ENCODE measurements at regions not wholly inside any gene's neighbourhood (a gene's known extent, or its start where the extent isn't known, plus 50 kb on each side); places are given as distances from the start of the nearest gene placed in this dataset.

DNA sequence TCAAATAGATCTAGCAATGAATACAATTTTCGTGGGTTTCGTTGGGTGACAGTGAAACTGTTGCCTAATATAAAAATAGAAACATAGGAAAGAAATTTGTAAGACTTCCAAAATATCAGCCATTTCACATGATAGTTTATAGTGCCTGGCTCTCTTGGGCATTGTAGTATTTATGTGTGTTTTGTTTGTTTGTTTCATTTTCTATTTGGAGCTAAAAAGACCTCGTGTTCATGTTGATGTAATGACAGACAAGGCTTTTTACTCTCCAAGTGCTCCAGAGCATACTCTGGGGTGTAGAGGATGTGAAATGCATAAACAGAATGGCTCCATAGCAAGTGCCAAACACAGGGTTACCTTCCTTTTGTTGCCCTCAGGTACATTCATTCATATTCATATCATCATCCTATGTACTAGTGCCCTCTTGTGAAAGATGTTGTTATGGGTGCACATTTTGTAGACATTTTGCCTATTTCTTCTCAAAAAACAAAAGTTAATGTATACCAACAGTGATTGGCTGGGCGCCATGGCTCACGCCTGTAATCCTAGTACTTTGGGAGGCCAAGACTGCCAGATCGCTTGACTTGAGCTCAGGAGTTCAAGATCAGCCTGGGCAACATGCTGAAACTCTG is 100.7 kb upstream of the AMOT start:
- Histone ChIP-seq H3K23ac (ENCODE audit: low read length in 2 of 2) (no peak overlapping the region), H4K91ac (ENCODE audit: low read length) (no peak overlapping the region), H2BK12ac (ENCODE audit: low read length in 2 of 2) (no peak overlapping the region), H2AK5ac (ENCODE audit: low read length, severe bottlenecking) (no peak overlapping the region), H3K9me3 (ENCODE audit: control insufficient read depth, low read length) (no peaks in the 10 kb centered on the region), H3K4me2 (ENCODE audit: low read length, poor library complexity, severe bottlenecking) (no peak overlapping the region), H2AFZ (ENCODE audit: low read depth, low read length) (no peak overlapping the region), H3K79me1 (replicated peaks; ENCODE audit: low read length, poor library complexity, severe bottlenecking) (no peaks in the 10 kb centered on the region), H2BK15ac (ENCODE audit: low read depth, poor library complexity, severe bottlenecking) (no peak overlapping the region), H3K4me3 (ENCODE audit: insufficient read depth in 1 of 2, low read depth in 1 of 2, low read length in 2 of 2) (peak overlapping the region in 1 of 2 experiments; percentile 45), H3K4me1 (ENCODE audit: control insufficient read depth, insufficient read depth, low read depth, low read length) (no peaks in the 10 kb centered on the region), H3K14ac (ENCODE audit: low read length in 2 of 2) (no peak overlapping the region), H4K8ac (ENCODE audit: low read length) (no peak overlapping the region), H3K4ac (ENCODE audit: low read depth in 1 of 2, low read length in 2 of 2) (no peak overlapping the region), H2BK120ac (ENCODE audit: low read depth, low read length) (no peak overlapping the region), H3K36me3 (ENCODE audit: control insufficient read depth in 1 of 2, insufficient read depth in 2 of 2, low read depth in 1 of 2, low read length in 2 of 2) (no peaks in the 10 kb centered on the region), H3K27ac (ENCODE audit: low read length, poor library complexity, severe bottlenecking) (no peak overlapping the region), H3K9ac (ENCODE audit: low read length) (no peak overlapping the region), H3K18ac (ENCODE audit: low read depth in 1 of 2, low read length in 2 of 2) (no peak overlapping the region), H3K27me3 (ENCODE audit: control insufficient read depth in 1 of 2, insufficient read depth in 1 of 2, low read length in 2 of 2) (peaks cover 0 to 13% of the 10 kb centered on the region in 2 experiments), H2BK5ac (ENCODE audit: low read depth, low read length, poor library complexity, severe bottlenecking) (no peak overlapping the region)
- DNase-seq, result no peak
- 90% methylated on average over 4 of the region's 6 CpGs for WGBS

DNA sequence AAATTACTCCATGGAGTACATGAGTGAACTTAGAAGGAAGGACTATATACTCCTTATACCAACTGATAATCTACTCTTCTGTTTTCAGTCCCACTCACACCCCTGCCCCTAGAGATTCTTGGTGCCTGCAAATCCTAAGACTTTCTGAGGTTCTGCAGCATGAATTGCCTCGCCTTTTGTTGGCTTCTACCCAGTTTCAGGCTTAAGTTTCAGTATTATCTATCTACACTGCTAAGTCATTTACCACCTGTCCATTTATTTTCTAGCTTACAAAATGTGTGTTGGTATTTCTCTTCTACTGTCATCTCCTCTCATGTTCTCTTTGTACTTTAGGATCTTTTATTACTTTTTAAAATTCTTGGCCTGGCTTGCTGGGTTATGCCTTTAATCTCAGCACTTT is 94.4 kb upstream of the AMOT start:
- Histone ChIP-seq H2BK5ac (ENCODE audit: low read depth, low read length, poor library complexity, severe bottlenecking) (no peak overlapping the region), H3K4ac (ENCODE audit: low read depth in 1 of 2, low read length in 2 of 2) (no peak overlapping the region), H3K27ac (ENCODE audit: low read length, poor library complexity, severe bottlenecking) (no peak overlapping the region), H3K14ac (ENCODE audit: low read length in 2 of 2) (no peak overlapping the region), H3K9me3 (ENCODE audit: control insufficient read depth, low read length) (no peaks in the 10 kb centered on the region), H3K18ac (ENCODE audit: low read depth in 1 of 2, low read length in 2 of 2) (no peak overlapping the region), H2BK15ac (ENCODE audit: low read depth, poor library complexity, severe bottlenecking) (no peak overlapping the region), H4K8ac (ENCODE audit: low read length) (no peak overlapping the region), H2AK5ac (ENCODE audit: low read length, severe bottlenecking) (no peak overlapping the region), H3K23ac (ENCODE audit: low read length in 2 of 2) (no peak overlapping the region), H4K91ac (ENCODE audit: low read length) (no peak overlapping the region), H3K4me2 (ENCODE audit: low read length, poor library complexity, severe bottlenecking) (no peak overlapping the region), H3K36me3 (ENCODE audit: control insufficient read depth in 1 of 2, insufficient read depth in 2 of 2, low read depth in 1 of 2, low read length in 2 of 2) (no peaks in the 10 kb centered on the region), H2AFZ (ENCODE audit: low read depth, low read length) (no peak overlapping the region), H2BK120ac (ENCODE audit: low read depth, low read length) (no peak overlapping the region), H3K4me1 (ENCODE audit: control insufficient read depth, insufficient read depth, low read depth, low read length) (no peaks in the 10 kb centered on the region), H3K9ac (ENCODE audit: low read length) (no peak overlapping the region), H3K4me3 (ENCODE audit: insufficient read depth in 1 of 2, low read depth in 1 of 2, low read length in 2 of 2) (no peak overlapping the region), H3K79me1 (replicated peaks; ENCODE audit: low read length, poor library complexity, severe bottlenecking) (no peaks in the 10 kb centered on the region), H2BK12ac (ENCODE audit: low read length in 2 of 2) (no peak overlapping the region), H3K27me3 (ENCODE audit: control insufficient read depth in 1 of 2, insufficient read depth in 1 of 2, low read length in 2 of 2) (peaks cover 0 to 11% of the 10 kb centered on the region in 2 experiments)
- no CpG with 5 or more reads among the region's 1 CpG for WGBS
- no peak for DNase-seq

DNA sequence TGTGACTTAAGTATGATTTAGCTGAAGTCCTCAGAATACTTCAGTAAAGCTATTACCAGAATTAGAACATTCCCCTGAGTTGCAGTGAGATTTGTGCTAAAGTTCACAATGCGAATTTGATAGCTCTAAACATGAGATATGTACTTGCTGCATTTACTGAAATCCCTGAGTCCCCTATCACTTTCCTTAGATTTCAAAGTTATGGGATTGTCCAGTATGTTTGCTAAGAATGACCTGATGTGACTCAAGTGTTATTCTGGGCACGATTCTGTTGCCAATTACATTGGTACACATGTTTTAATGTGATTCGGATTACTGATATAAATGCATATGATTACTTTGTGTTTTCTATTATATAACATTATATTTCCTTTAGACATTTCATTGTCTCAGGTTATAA is 91.3 kb upstream of the AMOT start:
- Histone ChIP-seq H3K4me2 (ENCODE audit: low read length, poor library complexity, severe bottlenecking) (no peak overlapping the region), H3K9ac (ENCODE audit: low read length) (no peak overlapping the region), H2AFZ (ENCODE audit: low read depth, low read length) (no peak overlapping the region), H4K91ac (ENCODE audit: low read length) (no peak overlapping the region), H2AK5ac (ENCODE audit: low read length, severe bottlenecking) (no peak overlapping the region), H3K27ac (ENCODE audit: low read length, poor library complexity, severe bottlenecking) (no peak overlapping the region), H3K14ac (ENCODE audit: low read length in 2 of 2) (no peak overlapping the region), H3K18ac (ENCODE audit: low read depth in 1 of 2, low read length in 2 of 2) (no peak overlapping the region), H2BK120ac (ENCODE audit: low read depth, low read length) (no peak overlapping the region), H2BK12ac (ENCODE audit: low read length in 2 of 2) (no peak overlapping the region), H3K4ac (ENCODE audit: low read depth in 1 of 2, low read length in 2 of 2) (no peak overlapping the region), H3K4me3 (ENCODE audit: insufficient read depth in 1 of 2, low read depth in 1 of 2, low read length in 2 of 2) (no peak overlapping the region), H4K8ac (ENCODE audit: low read length) (no peak overlapping the region), H3K27me3 (ENCODE audit: control insufficient read depth in 1 of 2, insufficient read depth in 1 of 2, low read length in 2 of 2) (peaks cover 0 to 11% of the 10 kb centered on the region in 2 experiments), H2BK5ac (ENCODE audit: low read depth, low read length, poor library complexity, severe bottlenecking) (no peak overlapping the region), H3K4me1 (ENCODE audit: control insufficient read depth, insufficient read depth, low read depth, low read length) (no peaks in the 10 kb centered on the region), H3K23ac (ENCODE audit: low read length in 2 of 2) (no peak overlapping the region), H3K79me1 (replicated peaks; ENCODE audit: low read length, poor library complexity, severe bottlenecking) (no peaks in the 10 kb centered on the region), H3K9me3 (ENCODE audit: control insufficient read depth, low read length) (no peaks in the 10 kb centered on the region), H3K36me3 (ENCODE audit: control insufficient read depth in 1 of 2, insufficient read depth in 2 of 2, low read depth in 1 of 2, low read length in 2 of 2) (no peaks in the 10 kb centered on the region), H2BK15ac (ENCODE audit: low read depth, poor library complexity, severe bottlenecking) (no peak overlapping the region)
- DNase-seq, result no peak
- WGBS, result no CpG with 5 or more reads among the region's 3 CpGs

DNA sequence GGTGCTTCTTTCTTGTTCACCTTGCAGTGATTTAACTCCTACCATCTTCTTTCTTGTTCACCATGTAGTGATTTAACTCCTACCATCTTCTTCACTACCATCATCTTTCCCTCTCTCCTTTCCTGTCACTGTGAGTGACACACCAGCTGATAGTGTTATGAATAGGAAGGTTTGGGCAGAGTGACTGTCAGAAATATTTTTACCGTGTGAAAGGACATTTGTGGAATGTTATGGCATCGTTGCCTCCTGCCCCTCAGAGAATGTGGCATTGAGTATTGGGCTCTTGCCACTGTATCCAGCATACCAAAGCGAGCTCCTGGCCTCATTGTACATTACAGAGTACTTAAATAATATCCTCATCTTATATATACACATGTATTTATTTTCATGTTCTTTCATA is 90.8 kb upstream of the AMOT start:
- Histone ChIP-seq H4K8ac (ENCODE audit: low read length) (no peak overlapping the region), H3K9ac (ENCODE audit: low read length) (no peak overlapping the region), H2AFZ (ENCODE audit: low read depth, low read length) (no peak overlapping the region), H3K4ac (ENCODE audit: low read depth in 1 of 2, low read length in 2 of 2) (no peak overlapping the region), H3K27me3 (ENCODE audit: control insufficient read depth in 1 of 2, insufficient read depth in 1 of 2, low read length in 2 of 2) (peaks cover 0 to 11% of the 10 kb centered on the region in 2 experiments), H3K4me3 (ENCODE audit: insufficient read depth in 1 of 2, low read depth in 1 of 2, low read length in 2 of 2) (no peak overlapping the region), H2BK5ac (ENCODE audit: low read depth, low read length, poor library complexity, severe bottlenecking) (no peak overlapping the region), H4K91ac (ENCODE audit: low read length) (no peak overlapping the region), H3K4me1 (ENCODE audit: control insufficient read depth, insufficient read depth, low read depth, low read length) (no peaks in the 10 kb centered on the region), H3K27ac (ENCODE audit: low read length, poor library complexity, severe bottlenecking) (no peak overlapping the region), H2BK12ac (ENCODE audit: low read length in 2 of 2) (no peak overlapping the region), H3K36me3 (ENCODE audit: control insufficient read depth in 1 of 2, insufficient read depth in 2 of 2, low read depth in 1 of 2, low read length in 2 of 2) (no peaks in the 10 kb centered on the region), H2BK15ac (ENCODE audit: low read depth, poor library complexity, severe bottlenecking) (no peak overlapping the region), H3K79me1 (replicated peaks; ENCODE audit: low read length, poor library complexity, severe bottlenecking) (no peaks in the 10 kb centered on the region), H3K14ac (ENCODE audit: low read length in 2 of 2) (no peak overlapping the region), H2BK120ac (ENCODE audit: low read depth, low read length) (no peak overlapping the region), H3K9me3 (ENCODE audit: control insufficient read depth, low read length) (no peaks in the 10 kb centered on the region), H3K18ac (ENCODE audit: low read depth in 1 of 2, low read length in 2 of 2) (no peak overlapping the region), H2AK5ac (ENCODE audit: low read length, severe bottlenecking) (no peak overlapping the region), H3K4me2 (ENCODE audit: low read length, poor library complexity, severe bottlenecking) (no peak overlapping the region), H3K23ac (ENCODE audit: low read length in 2 of 2) (no peak overlapping the region)
- DNase-seq, result no peak
- WGBS, result 51% methylated on average over 2 of the region's 3 CpGs
